AG04449 (cell line): ENCODE measurements at regions not wholly inside any gene's neighbourhood (a gene's known extent, or its start where the extent isn't known, plus 50 kb on each side); places are given as distances from the start of the nearest gene placed in this dataset.
A peak's percentile ranks its signal among the peaks of the same experiment; 100 is the strongest.

Experiments
- CTCF ChIA-PET: fragments of 350-600 bp; formaldehyde crosslinking; extraction: SDS; loops from one replicate; lab custom pipeline; 2021; ENCODE audit warnings: antibody characterized with exemption; lab: Yijun Ruan, JAX
- POLR2A ChIA-PET: fragments of 400-600, 350-600 bp; formaldehyde crosslinking; extraction: SDS; loops from one replicate; lab custom pipeline; 2020; ENCODE audit warnings: antibody characterized with exemption, inconsistent platforms; lab: Yijun Ruan, JAX
- DNase-seq: peaks from one replicate; pipeline ENCODE4 v3.0.0-alpha.2; 2010; ENCODE audit warnings: low read depth, low spot score
- H3K4me3 ChIP-seq: 2 replicates; pipeline ENCODE4 v1.5.1; 2011; ENCODE audit warnings: low read depth, mild to moderate bottlenecking, control low read depth, low read length
- CTCF ChIP-seq: IDR thresholded peaks from one replicate; pipeline ENCODE4 v1.5.1; 2011; ENCODE audit warnings: mild to moderate bottlenecking, moderate library complexity, low read length, control low read depth, inconsistent platforms; ENCODE audit not compliant: insufficient read depth; ENCODE audit errors: missing control alignments

GRCh38 chr5:167447466-167448375, 843.7 kb upstream of the WWC1 start:
- TF ChIP-seq CTCF = no peak

GRCh38 chr5:167448376-167448775, 843.1 kb upstream of the WWC1 start:
- TF ChIP-seq CTCF = no peak
- ChIA-PET CTCF (no interaction called here), POLR2A (no interaction called here)
- no peak for DNase-seq
- H3K4me3 ChIP-seq = no peak overlapping the region

More at GRCh38 chr5:167447466-167448375, 843.7 kb upstream of the WWC1 start:
- DNase-seq = no peak
- ChIA-PET CTCF (no interaction called here), POLR2A (no interaction called here)
- H3K4me3 ChIP-seq = no peak overlapping the region

GRCh38 chr5:167451076-167451475, 840.4 kb upstream of the WWC1 start:
- H3K4me3 ChIP-seq = no peak overlapping the region
- peak; percentile 4 for DNase-seq
- ChIA-PET CTCF (no interaction called here), POLR2A (no interaction called here)
- TF ChIP-seq CTCF = no peak

GRCh38 chr5:167452136-167452535, 839.3 kb upstream of the WWC1 start:
- ChIA-PET CTCF (no interaction called here), POLR2A (no interaction called here)
- H3K4me3 ChIP-seq = no peak overlapping the region
- TF ChIP-seq CTCF = no peak
- no peak for DNase-seq

GRCh38 chr5:167453246-167454030, 838.0 kb upstream of the WWC1 start:
- ChIA-PET CTCF (no interaction called here), POLR2A (no interaction called here)
- peak; percentile 10 for DNase-seq
- no peak for TF ChIP-seq CTCF
- no peak overlapping the region for H3K4me3 ChIP-seq

- TF ChIP-seq CTCF = no peak
- no peak overlapping the region for H3K4me3 ChIP-seq
- ChIA-PET CTCF (no interaction called here), POLR2A (no interaction called here)
- DNase-seq = no peak
Observed at GRCh38 chr5:167458412-167458811, 833.0 kb upstream of the WWC1 start.
